Sigmoid colon (tissue), 6 donors: ENCODE measurements at regions not wholly inside any gene's neighbourhood (a gene's known extent, or its start where the extent isn't known, plus 50 kb on each side); places are given as distances from the start of the nearest gene placed in this dataset.

Experiments
- DNase-seq: peaks from one replicate; pipeline ENCODE4 v3.0.0-alpha.2; 2019
- H3K27ac ChIP-seq, 4 donors: fragments of 200-600 bp; sonication (generic); one replicate each; pipeline ENCODE4 v1.5.1; 2016 to 2019; ENCODE audit warnings: mild to moderate bottlenecking in 1 of 4
- H3K27me3 ChIP-seq, 3 donors: fragments of 200-600 bp; sonication (generic); one replicate each; pipeline ENCODE4 v1.5.1; 2019; ENCODE audit warnings: mild to moderate bottlenecking in 1 of 3
- H3K36me3 ChIP-seq, 4 donors: fragments of 200-600 bp; sonication (generic); one replicate each; pipeline ENCODE4 v1.5.1; 2016 to 2019
- H3K4me1 ChIP-seq, 4 donors: fragments of 200-600 bp; sonication (generic); one replicate each; pipeline ENCODE4 v1.5.1; 2017 to 2019
- H3K4me3 ChIP-seq, 4 donors: fragments of 200-600 bp; sonication (generic); one replicate each; pipeline ENCODE4 v1.5.1; 2017 to 2019; ENCODE audit warnings: mild to moderate bottlenecking in 2 of 4, moderate library complexity in 1 of 4
- H3K9me3 ChIP-seq, 4 donors: fragments of 200-600 bp in 3 of 4; sonication (generic) in 3 of 4; one replicate each; pipeline versions ENCODE4 v1.5.1 to v1.6.1; 2013 to 2019
- CTCF ChIP-seq, 4 experiments: fragments of 450-650 bp in 3 of 4; fragments of 200-600 bp in 1 of 4; IDR thresholded peaks; one replicate each; pipeline ENCODE4 v1.5.1; 2016 to 2019; ENCODE audit warnings: antibody characterized with exemption in 4 of 4, mild to moderate bottlenecking in 3 of 4, moderate library complexity in 2 of 4
- EP300 ChIP-seq, 4 donors: sonication (generic); formaldehyde crosslinking; IDR thresholded peaks; one replicate each; pipeline ENCODE4 v1.6.1; 2017; ENCODE audit warnings: antibody characterized with exemption in 4 of 4
- POLR2A ChIP-seq, 2 donors: fragments of 450-650 bp; IDR thresholded peaks; one replicate each; pipeline ENCODE4 v1.6.1; 2016; ENCODE audit warnings: antibody characterized with exemption in 2 of 2, mild to moderate bottlenecking in 2 of 2, moderate library complexity in 2 of 2
- POLR2AphosphoS5 ChIP-seq, 4 donors: sonication (generic); formaldehyde crosslinking; IDR thresholded peaks; one replicate each; pipeline ENCODE4 v1.6.1; 2017; ENCODE audit warnings: antibody characterized with exemption in 4 of 4
- WGBS, 2 donors: extraction: QIAGEN DNeasy Blood & Tissue Kit; methylation state at CpG; one replicate each; pipeline ENCODE4 v1.1.7; 2013; 5-methylcytosine and 5-hydroxymethylcytosine counted together
- intact Hi-C: fragments of 100-400 bp; cut with DNase I; formaldehyde crosslinking; loops from one replicate; pipeline ENCODE4 v1.15.1; 2023
- donor health status: healthy with polysubstance abuse.
- donor health status: healthy.

- Histone ChIP-seq H3K27me3 (no peaks in the 10 kb centered on the region), H3K4me1 (no peaks in the 10 kb centered on the region), H3K4me3 (no peak overlapping the region), H3K9me3 (no peaks in the 10 kb centered on the region), H3K27ac (no peak overlapping the region), H3K36me3 (no peaks in the 10 kb centered on the region)
- WGBS, 2 donors: 71 to 84% methylated on average over 1 of the region's 1 CpG
- intact Hi-C loops: no loop called here
- TF ChIP-seq CTCF (IDR thresholded peaks at IDR 0.05): no peak
- no peak for TF ChIP-seq POLR2AphosphoS5 (IDR thresholded peaks at IDR 0.05)
- no peak for TF ChIP-seq EP300 (IDR thresholded peaks at IDR 0.05)
- TF ChIP-seq POLR2A (IDR thresholded peaks at IDR 0.05): no peak
- no peak for DNase-seq
Measured at GRCh38 chr4:103918214-103918613, 198.4 kb upstream of the TACR3 start.

GRCh38 chr4:103915224-103915869 is 195.6 kb upstream of the TACR3 start:
- H3K36me3 ChIP-seq: no peaks in the 10 kb centered on the region
- no peak overlapping the region for H3K4me3 ChIP-seq
- no peaks in the 10 kb centered on the region for H3K9me3 ChIP-seq
- H3K27me3 ChIP-seq: no peaks in the 10 kb centered on the region
- TF ChIP-seq CTCF (IDR thresholded peaks at IDR 0.05) (no peak), EP300 (IDR thresholded peaks at IDR 0.05) (no peak), POLR2AphosphoS5 (IDR thresholded peaks at IDR 0.05) (no peak), POLR2A (IDR thresholded peaks at IDR 0.05) (no peak)
- no peak overlapping the region for H3K27ac ChIP-seq
- WGBS, 2 donors: 8 to 27% methylated on average over 3 of the region's 3 CpGs
- intact Hi-C loops: no loop called here
- no peaks in the 10 kb centered on the region for H3K4me1 ChIP-seq
- DNase-seq: no peak

- H3K27me3 ChIP-seq: no peaks in the 10 kb centered on the region
- no peak for DNase-seq
- H3K27ac ChIP-seq: no peak overlapping the region
- H3K36me3 ChIP-seq: no peaks in the 10 kb centered on the region
- TF ChIP-seq POLR2AphosphoS5 (IDR thresholded peaks at IDR 0.05) (no peak), CTCF (IDR thresholded peaks at IDR 0.05) (no peak), POLR2A (IDR thresholded peaks at IDR 0.05) (no peak), EP300 (IDR thresholded peaks at IDR 0.05) (no peak)
- H3K4me1 ChIP-seq: no peaks in the 10 kb centered on the region
- no peaks in the 10 kb centered on the region for H3K9me3 ChIP-seq
- H3K4me3 ChIP-seq: no peak overlapping the region
- intact Hi-C loops: no loop called here
- 62 to 78% methylated on average over 2 of the region's 2 CpGs for WGBS, 2 donors
Measured at GRCh38 chr4:103907414-103907813, 187.6 kb upstream of the TACR3 start.

GRCh38 chr4:103904123-103904522 is 184.3 kb upstream of the TACR3 start:
- no peak overlapping the region for H3K4me3 ChIP-seq
- H3K9me3 ChIP-seq: no peaks in the 10 kb centered on the region
- intact Hi-C loops: no loop called here
- H3K27me3 ChIP-seq: no peaks in the 10 kb centered on the region
- H3K36me3 ChIP-seq: no peaks in the 10 kb centered on the region
- DNase-seq: no peak
- no peaks in the 10 kb centered on the region for H3K4me1 ChIP-seq
- H3K27ac ChIP-seq: no peak overlapping the region
- TF ChIP-seq POLR2A (IDR thresholded peaks at IDR 0.05) (no peak), CTCF (IDR thresholded peaks at IDR 0.05) (no peak), POLR2AphosphoS5 (IDR thresholded peaks at IDR 0.05) (no peak), EP300 (IDR thresholded peaks at IDR 0.05) (no peak)

- H3K27ac ChIP-seq: no peak overlapping the region
- no peak for DNase-seq
- H3K27me3 ChIP-seq: no peaks in the 10 kb centered on the region
- TF ChIP-seq POLR2A (IDR thresholded peaks at IDR 0.05) (no peak), CTCF (IDR thresholded peaks at IDR 0.05) (no peak), EP300 (IDR thresholded peaks at IDR 0.05) (no peak), POLR2AphosphoS5 (IDR thresholded peaks at IDR 0.05) (no peak)
- WGBS, 2 donors: 91 to 95% methylated on average over 2 of the region's 2 CpGs
- no peaks in the 10 kb centered on the region for H3K4me1 ChIP-seq
- no peak overlapping the region for H3K4me3 ChIP-seq
- no peaks in the 10 kb centered on the region for H3K9me3 ChIP-seq
- intact Hi-C loops: no loop called here
- no peaks in the 10 kb centered on the region for H3K36me3 ChIP-seq
Measured at GRCh38 chr4:103902730-103903129, 182.9 kb upstream of the TACR3 start.
